ENCODE measurements at regions not wholly inside any gene's neighbourhood (a gene's known extent, or its start where the extent isn't known, plus 50 kb on each side); places are given as distances from the start of the nearest gene placed in this dataset.

DNA sequence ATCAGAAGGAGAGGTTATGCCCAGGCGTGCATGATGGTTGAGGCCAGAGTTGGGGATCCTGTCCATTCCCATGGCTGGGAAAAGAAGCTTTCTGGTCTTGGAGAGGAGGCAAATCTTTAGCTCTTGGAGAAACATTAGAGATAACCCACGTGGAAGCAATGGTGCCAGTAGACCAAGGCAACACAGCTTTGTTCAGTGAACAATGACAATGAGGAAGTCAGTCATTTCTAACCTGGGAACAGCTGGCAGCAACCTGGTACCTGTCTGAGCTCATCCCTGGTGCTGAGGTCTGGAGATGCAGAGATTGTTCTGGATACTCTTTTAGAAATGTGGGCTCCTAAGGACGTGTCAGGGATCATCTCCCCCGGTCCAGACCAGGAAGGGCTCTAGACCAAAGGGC, 76.7 kb upstream of the PAX1 start:
- DNase-seq: no peak
- TF ChIP-seq CTCF (IDR thresholded peaks at IDR 0.05): no peak
- no peaks in the 10 kb centered on the region for H4K20me1 ChIP-seq (ENCODE audit: insufficient read depth, low read length)
- H3K36me3 ChIP-seq (replicated peaks in 1 of 2; ENCODE audit: control insufficient read depth in 1 of 2, insufficient read depth in 2 of 2, low read length in 2 of 2): no peaks in the 10 kb centered on the region
- H3K27me3 ChIP-seq (ENCODE audit: control insufficient read depth in 2 of 2, insufficient read depth in 2 of 2, low read length in 2 of 2): no peaks in the 10 kb centered on the region
- no peak overlapping the region for H3K9ac ChIP-seq (ENCODE audit: insufficient read depth, low read length, poor library complexity, severe bottlenecking)
- no peak overlapping the region for H3K4me2 ChIP-seq (replicated peaks; ENCODE audit: extremely low read depth, low read length, poor library complexity, severe bottlenecking)
- H3K4me1 Mint-ChIP-seq: no peaks in the 10 kb centered on the region
- no peaks in the 10 kb centered on the region for H3K79me2 ChIP-seq (ENCODE audit: insufficient read depth, low read length)
- H3K4me3 ChIP-seq (replicated peaks in 1 of 3; ENCODE audit: low read depth in 2 of 3, low read length in 3 of 3): no peak overlapping the region
- peaks cover 4 to 16% (median 10%) of the 10 kb centered on the region in 7 donors for H3K9me3 Mint-ChIP-seq
- peaks cover 2 to 14% of the 10 kb centered on the region in 2 donors for H3K9me3 ChIP-seq (replicated peaks in 1 of 2; ENCODE audit: control insufficient read depth in 1 of 2, insufficient read depth in 1 of 2, low read length in 2 of 2)
- no peak overlapping the region for H3K27ac ChIP-seq (ENCODE audit: low read depth in 1 of 2, low read length in 2 of 2)
- intact Hi-C loops (cut with micrococcal nuclease): no loop called here
- H3K36me3 Mint-ChIP-seq: no peaks in the 10 kb centered on the region
- 82% methylated on average over 4 of the region's 4 CpGs for WGBS (ENCODE audit: insufficient coverage)
- H3K4me1 ChIP-seq (ENCODE audit: control insufficient read depth in 1 of 2, insufficient read depth in 2 of 2, low read length in 2 of 2): no peaks in the 10 kb centered on the region
- no peak overlapping the region for H3K27ac Mint-ChIP-seq
- H3K27me3 Mint-ChIP-seq (ENCODE audit: low read depth in 3 of 3): peaks cover 4 to 13% (median 4%) of the 10 kb centered on the region in 3 donors
- no peak overlapping the region for H2AFZ ChIP-seq (ENCODE audit: insufficient read depth, low read depth, low read length, poor library complexity, severe bottlenecking)
- no peak overlapping the region for H3K4me3 Mint-ChIP-seq

GRCh38 chr20:21623781-21624094, 81.7 kb upstream of the PAX1 start:
- H3K27me3 ChIP-seq (ENCODE audit: control insufficient read depth in 2 of 2, insufficient read depth in 2 of 2, low read length in 2 of 2): no peaks in the 10 kb centered on the region
- intact Hi-C loops (cut with micrococcal nuclease): no loop called here
- no peak overlapping the region for H2AFZ ChIP-seq (ENCODE audit: insufficient read depth, low read depth, low read length, poor library complexity, severe bottlenecking)
- H3K9me3 ChIP-seq (replicated peaks in 1 of 2; ENCODE audit: control insufficient read depth in 1 of 2, insufficient read depth in 1 of 2, low read length in 2 of 2): peaks cover 15 to 30% of the 10 kb centered on the region in 2 donors
- Mint-ChIP-seq H3K4me1 (peaks cover 7% of the 10 kb centered on the region), H3K27ac (no peak overlapping the region), H3K9me3 (peaks cover 15 to 28% (median 23%) of the 10 kb centered on the region in 7 donors), H3K36me3 (no peaks in the 10 kb centered on the region), H3K4me3 (no peak overlapping the region), H3K27me3 (ENCODE audit: low read depth in 3 of 3) (peaks cover 2 to 9% (median 4%) of the 10 kb centered on the region in 3 donors)
- no peaks in the 10 kb centered on the region for H3K79me2 ChIP-seq (ENCODE audit: insufficient read depth, low read length)
- DNase-seq: no peak
- no peak overlapping the region for H3K9ac ChIP-seq (ENCODE audit: insufficient read depth, low read length, poor library complexity, severe bottlenecking)
- no peaks in the 10 kb centered on the region for H3K36me3 ChIP-seq (replicated peaks in 1 of 2; ENCODE audit: control insufficient read depth in 1 of 2, insufficient read depth in 2 of 2, low read length in 2 of 2)
- no peak overlapping the region for H3K27ac ChIP-seq (ENCODE audit: low read depth in 1 of 2, low read length in 2 of 2)
- H4K20me1 ChIP-seq (ENCODE audit: insufficient read depth, low read length): no peaks in the 10 kb centered on the region
- no peak overlapping the region for H3K4me2 ChIP-seq (replicated peaks; ENCODE audit: extremely low read depth, low read length, poor library complexity, severe bottlenecking)
- peaks cover 0 to 6% of the 10 kb centered on the region in 2 donors for H3K4me1 ChIP-seq (ENCODE audit: control insufficient read depth in 1 of 2, insufficient read depth in 2 of 2, low read length in 2 of 2)
- H3K4me3 ChIP-seq (replicated peaks in 1 of 3; ENCODE audit: low read depth in 2 of 3, low read length in 3 of 3): no peak overlapping the region
- no CpG with 5 or more reads among the region's 1 CpG for WGBS (ENCODE audit: insufficient coverage)
- TF ChIP-seq CTCF (IDR thresholded peaks at IDR 0.05): no peak

All from CD14-positive monocyte (primary cell).